ENCODE measurements at regions not wholly inside any gene's neighbourhood (a gene's known extent, or its start where the extent isn't known, plus 50 kb on each side); places are given as distances from the start of the nearest gene placed in this dataset.

DNA sequence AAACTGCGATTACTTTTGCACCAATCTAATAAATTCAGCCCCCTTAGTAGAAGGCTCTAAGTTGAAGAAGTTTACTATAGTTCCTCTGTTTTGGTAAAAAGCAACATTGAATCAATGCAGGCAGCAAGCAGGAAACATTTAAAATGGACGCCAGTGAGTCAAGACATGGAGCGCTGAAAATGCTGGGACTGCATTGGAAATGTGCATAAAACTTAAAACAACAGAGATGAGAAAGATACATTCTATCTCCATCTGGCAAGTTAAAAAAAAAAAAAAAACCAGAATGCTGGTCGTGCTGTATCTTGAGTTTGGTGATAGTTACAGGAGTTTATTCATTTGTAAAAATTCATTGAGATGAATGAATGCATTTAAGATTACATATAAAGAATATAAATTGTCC lies 117.0 kb upstream of the TWIST2 start:
- no peak for TF ChIP-seq TCF12 (IDR thresholded peaks at IDR 0.05)
- TF ChIP-seq RFX5 (IDR thresholded peaks at IDR 0.05; ENCODE audit: low read length), result no peak
- TF ChIP-seq GABPA (IDR thresholded peaks at IDR 0.05; ENCODE audit: low read depth), result no peak
- no peak for TF ChIP-seq JUND (IDR thresholded peaks at IDR 0.05)
- TF ChIP-seq, protein P1, sequence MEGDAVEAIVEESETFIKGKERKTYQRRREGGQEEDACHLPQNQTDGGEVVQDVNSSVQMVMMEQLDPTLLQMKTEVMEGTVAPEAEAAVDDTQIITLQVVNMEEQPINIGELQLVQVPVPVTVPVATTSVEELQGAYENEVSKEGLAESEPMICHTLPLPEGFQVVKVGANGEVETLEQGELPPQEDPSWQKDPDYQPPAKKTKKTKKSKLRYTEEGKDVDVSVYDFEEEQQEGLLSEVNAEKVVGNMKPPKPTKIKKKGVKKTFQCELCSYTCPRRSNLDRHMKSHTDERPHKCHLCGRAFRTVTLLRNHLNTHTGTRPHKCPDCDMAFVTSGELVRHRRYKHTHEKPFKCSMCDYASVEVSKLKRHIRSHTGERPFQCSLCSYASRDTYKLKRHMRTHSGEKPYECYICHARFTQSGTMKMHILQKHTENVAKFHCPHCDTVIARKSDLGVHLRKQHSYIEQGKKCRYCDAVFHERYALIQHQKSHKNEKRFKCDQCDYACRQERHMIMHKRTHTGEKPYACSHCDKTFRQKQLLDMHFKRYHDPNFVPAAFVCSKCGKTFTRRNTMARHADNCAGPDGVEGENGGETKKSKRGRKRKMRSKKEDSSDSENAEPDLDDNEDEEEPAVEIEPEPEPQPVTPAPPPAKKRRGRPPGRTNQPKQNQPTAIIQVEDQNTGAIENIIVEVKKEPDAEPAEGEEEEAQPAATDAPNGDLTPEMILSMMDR (IDR thresholded peaks at IDR 0.05), result no peak
- no peak for TF ChIP-seq YY1 (IDR thresholded peaks at IDR 0.05; ENCODE audit: low read depth)
- TF ChIP-seq POLR2AphosphoS5 (IDR thresholded peaks at IDR 0.05; ENCODE audit: low read depth, low read length), result no peak
- TF ChIP-seq TAF1 (IDR thresholded peaks at IDR 0.05; ENCODE audit: borderline replicate concordance, low read depth, low read length), result no peak
- TF ChIP-seq USF1 (IDR thresholded peaks at IDR 0.05; ENCODE audit: borderline replicate concordance, low read depth), result no peak
- TF ChIP-seq PBX3 (IDR thresholded peaks at IDR 0.05), result no peak
- no peak for TF ChIP-seq MXI1 (IDR thresholded peaks at IDR 0.05; ENCODE audit: low read depth, low read length)

Measured in SK-N-SH (cell line).